RPMI7951 (cell line): ENCODE measurements at regions not wholly inside any gene's neighbourhood (a gene's known extent, or its start where the extent isn't known, plus 50 kb on each side); places are given as distances from the start of the nearest gene placed in this dataset.

Source experiments
- DNase-seq: peaks from one replicate; pipeline ENCODE4 v3.0.0-alpha.2; 2012; ENCODE audit warnings: low read depth

DNA sequence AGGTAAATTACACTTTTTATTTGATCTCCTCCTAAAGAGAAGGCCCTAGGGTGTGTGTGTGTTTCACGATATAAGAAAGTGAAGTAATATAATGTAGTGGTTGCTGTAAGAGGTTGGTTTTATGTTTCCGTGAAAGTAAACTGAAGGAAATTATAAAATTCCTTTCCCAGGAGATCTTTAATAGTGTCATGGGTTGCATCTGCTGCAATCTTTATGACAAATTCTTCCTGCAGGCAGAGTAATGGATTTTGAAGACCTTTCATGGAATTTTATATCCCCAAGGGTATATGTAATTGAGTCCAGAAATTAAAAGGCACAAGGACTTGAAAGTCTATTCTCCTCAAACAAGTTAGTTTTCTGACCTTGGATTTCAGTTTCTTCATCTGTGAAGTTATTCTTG, 538.6 kb downstream of the ANKRD50 start:
- DNase-seq, result no peak

DNA sequence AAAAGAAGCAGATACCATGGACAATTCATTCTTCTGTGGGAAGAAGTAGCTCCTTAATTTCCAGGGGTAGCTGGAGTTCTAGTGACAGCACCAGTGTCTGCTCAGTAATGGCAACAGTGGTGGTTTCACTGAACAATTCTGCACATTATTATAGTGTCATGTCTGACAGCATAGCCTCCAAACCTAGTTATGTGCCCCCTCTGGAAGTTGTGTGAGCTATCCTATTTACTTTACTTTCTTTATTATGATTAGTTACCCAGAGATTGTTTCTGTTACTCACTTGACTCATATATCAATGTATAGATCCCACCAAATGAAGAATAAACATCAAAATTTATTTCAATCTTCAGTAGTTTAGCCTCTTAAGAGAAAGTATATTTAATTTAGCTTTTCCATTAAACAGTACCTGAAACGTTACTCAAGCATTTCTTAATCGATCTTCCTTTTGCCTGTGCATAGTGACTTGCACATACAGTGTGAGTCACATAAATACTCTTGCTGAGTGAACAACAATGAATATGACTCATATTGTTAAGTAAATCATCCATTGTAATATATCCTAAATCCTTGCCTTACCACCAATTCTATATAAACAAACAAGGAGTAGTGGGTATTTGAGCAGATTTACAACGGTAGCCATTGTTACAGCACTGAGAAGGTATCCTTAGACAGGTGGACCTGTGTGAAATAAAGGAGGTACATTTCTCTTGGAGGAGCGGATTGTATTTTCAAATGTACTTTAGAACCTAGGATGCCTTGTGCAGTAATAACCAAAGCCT, 534.7 kb downstream of the ANKRD50 start:
- DNase-seq, result peak; percentile 64

DNA sequence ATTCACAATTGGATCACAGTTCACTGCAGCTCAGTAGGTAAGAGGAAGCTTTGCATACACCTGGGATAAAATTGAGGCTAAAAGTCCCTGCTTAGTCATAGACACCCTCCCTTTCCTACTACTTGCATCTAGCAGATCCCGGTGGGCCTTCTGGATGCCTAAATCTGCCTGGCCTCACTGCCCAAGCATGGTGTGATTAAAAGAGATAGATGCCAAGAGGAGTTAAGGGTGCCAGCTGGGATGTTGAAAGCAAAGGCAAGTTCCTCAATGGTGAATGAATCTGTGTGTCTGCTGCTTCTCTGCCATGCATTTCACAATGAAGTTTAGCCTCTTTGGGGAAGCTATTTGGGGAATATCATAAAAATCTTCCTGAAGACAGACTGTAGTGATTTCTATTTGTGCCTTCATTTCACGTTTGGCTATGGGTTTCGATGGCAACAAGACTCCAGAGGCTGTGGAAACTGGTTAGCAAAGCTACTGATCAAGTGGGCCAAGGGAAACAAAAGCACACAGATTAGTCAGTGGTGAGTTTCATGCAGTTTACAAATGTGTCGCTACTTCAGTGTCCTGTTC, 534.0 kb downstream of the ANKRD50 start:
- DNase-seq, result no peak

DNA sequence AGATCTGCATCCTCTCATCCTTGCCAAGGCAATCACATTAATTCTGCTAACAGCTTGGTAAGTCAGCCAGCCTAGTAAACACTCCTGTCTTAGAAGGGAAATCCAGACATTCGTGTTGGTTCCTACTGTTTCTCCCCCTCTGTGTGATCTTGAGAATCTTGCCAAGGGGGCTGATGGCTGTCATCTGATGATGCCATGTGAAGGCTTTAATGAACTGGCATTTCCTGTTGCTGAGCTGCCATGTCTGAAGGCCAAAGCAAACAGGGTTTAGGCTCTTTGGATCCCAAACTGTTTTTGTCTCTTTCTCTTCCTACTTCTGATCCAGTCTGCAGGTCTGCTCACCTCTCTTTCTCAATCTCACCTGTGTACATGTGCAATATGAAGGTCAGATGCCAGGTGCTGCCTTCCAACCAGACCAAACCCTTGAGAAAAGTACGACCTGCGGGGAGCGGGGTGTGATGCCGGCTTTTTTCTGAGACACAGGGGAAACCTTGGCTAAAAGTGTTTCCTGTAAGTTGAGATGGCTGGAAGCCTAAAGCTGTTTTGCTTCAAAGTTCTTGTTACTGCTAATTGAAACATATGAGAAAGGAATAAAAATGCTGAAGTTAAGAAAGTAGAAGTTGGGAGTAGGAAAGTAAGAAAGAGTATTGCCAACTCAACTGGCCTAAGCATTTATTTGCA, 532.9 kb downstream of the ANKRD50 start:
- DNase-seq, result no peak

DNA sequence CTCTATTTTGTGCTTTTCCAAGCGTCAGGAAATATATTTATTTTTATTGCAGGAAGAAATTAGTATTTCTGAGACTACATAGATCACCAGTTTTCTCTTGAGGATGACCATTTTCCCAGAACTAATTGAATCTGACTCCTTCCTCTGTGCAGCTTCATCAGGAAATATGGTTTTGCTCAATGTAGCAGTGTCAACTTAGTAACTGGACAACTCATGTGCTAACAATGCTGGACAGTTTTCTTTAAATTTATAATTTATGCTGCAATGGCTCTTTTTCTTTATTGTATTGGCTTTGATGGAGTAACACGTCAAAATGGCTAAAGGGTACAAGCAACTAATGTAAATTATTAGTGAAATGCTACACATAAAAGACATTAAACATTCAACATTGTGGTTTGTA, 531.5 kb downstream of the ANKRD50 start:
- no peak for DNase-seq

DNA sequence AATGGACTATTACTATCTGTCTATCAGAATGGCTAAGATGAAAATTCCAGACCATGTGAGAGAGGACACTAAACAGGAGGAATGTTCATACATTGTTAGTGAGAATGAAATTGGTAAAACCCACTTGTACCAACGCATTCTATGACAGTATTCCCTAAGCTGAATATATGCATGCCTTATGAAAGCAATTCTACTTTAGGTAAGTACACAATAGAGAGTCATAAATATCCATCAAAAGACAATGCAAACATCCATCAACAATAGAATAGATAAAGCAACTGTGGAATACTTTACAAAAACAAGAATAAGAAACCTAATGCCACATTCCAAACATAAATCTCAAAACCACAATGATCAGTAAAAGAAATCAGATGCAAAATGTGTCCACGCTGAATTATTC, 529.3 kb downstream of the ANKRD50 start:
- no peak for DNase-seq

DNA sequence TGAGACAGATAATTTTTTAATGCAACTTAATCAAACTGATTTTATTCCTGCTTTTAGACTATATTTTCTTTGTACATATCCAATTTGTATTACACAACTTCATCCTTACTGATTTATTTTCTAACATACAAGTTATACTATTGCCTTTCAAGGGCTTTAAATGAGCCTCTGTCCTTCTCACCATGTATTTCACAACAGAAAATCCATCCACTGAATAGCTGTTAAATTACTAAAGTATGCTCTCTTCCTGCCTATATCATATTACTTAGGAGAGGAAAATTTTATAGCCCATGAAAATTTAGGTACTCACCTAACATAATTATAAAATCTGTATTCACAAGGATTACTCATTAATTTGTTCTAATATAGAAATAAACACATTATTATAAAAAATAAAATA, 528.6 kb downstream of the ANKRD50 start:
- no peak for DNase-seq

DNA sequence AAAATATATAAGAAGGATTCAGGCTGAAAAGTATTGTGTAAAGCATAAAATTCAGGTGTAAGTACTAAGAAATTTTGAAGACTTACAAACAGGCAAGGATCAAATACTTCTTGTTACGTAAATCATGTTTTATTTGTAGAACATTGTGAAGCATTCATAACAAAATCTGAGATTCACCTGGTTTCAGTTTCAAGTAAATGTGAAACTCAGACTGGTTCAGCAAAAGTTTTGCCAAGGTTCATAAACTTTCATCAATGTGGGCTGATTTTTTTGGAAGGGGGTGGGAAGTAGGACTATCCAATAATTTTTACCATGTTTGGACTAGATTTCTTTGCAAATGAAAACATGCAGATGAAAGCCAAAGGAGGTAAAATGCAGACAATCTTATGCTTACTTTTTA, 527.7 kb downstream of the ANKRD50 start:
- DNase-seq, result no peak

DNA sequence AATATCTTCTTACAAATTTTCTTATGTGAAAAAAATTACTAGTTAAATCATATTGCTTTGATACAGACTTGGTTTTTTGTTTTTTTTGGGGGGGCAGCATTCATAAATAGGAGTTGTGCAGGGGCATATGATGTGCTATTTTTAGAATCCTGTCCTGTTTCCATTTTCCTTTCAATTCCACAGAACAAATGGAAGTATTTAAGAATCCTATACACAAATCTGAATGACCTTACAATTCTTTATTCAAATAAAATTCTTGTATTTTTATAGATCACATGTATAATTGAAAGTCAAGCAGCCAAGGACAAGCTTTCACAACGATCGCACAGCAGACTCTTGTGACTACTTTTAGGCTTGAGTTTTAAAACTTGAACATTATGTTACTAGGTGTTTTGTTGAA, 523.9 kb downstream of the ANKRD50 start:
- no peak for DNase-seq

DNA sequence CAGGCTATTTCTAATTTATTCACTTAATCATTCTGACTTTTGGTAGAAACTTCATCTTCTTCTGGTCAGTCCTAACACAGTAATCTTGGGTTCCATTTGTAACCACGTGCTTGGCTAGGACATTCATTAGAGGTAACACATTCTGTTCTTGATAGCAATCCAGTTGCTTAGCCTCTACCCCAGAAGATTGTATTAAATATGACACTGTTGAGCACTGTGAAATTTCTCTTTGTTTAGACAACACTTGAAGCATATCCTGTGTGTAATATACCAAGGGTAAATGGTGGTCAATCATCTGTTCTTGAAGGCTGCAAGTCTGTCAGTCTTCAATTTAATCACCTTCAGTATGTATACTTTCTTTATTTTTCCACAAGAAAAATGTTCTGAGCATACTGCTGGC, 523.0 kb downstream of the ANKRD50 start:
- no peak for DNase-seq

DNA sequence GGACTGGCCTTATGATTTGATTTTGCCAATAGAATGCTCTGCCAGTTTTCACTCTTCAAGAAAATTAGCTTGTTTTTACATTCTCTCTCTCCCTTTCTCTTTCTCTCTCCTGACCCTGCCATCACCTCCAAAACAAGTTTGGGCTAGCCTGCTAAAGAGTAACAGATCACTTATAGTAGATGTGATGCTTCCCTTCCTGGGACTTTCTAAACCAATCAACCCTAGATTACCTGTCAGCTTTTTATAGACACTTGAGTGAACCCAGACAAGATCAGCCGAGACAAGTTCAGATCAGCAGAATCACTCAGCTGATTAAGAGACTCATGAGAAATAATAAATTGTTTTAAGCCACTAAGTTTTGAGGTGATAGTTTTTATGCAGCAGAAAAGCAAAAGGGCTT, 521.2 kb downstream of the ANKRD50 start:
- no peak for DNase-seq

DNA sequence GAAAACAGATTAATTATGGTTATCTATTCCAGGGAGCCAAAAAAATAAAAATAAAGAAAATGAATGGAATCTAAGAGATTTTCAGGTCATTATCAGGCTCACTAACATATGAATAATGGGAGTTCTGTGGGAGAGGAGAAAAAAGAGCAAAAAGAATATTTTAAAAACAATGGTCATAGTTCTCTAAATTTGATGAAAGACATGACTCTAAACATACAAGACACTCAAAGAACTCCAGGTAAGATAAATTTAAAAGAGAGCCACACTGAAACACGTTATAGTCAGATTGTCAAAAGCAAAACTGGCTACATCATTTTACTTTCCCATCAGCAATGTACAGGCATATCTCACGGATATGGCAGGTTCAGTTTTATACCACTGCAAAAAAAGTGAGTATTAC, 520.0 kb downstream of the ANKRD50 start:
- DNase-seq, result no peak

DNA sequence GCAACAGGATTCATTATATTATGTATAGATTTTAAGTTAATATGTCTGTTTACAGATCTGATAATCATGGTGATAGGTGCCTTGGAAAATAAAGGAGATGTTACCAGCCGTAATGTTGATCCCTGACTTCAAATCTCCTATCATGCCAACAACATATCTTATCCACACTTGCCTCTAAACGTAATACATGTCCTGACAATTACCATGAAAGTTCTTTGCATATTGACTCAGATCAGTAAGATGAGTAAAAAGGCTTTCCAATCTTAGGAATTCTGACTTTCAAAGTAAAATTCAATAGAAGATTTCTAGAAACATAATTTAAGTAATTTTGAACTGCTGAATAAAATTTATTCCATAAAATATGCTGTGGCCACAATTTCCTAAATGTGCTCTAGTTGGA, 513.3 kb downstream of the ANKRD50 start:
- no peak for DNase-seq

DNA sequence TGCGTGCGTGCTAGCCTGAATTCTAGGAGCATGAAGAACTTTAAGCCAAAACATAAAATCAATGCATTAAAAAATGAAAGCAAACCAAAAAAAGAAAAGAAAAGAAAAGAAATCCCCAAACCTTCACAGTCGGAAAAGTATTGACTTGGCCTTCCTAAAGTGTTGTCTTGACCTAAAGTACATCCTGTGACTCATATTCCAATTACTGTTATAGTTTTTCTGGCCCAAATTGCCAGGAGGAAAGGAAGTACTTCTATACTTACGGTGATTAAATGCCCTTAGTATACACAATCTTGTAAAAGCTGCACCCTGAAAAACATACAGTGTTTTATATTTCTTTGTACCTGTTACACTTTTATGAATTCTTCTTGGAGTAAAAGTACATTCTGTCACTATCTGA, 512.8 kb downstream of the ANKRD50 start:
- DNase-seq, result peak; percentile 75

DNA sequence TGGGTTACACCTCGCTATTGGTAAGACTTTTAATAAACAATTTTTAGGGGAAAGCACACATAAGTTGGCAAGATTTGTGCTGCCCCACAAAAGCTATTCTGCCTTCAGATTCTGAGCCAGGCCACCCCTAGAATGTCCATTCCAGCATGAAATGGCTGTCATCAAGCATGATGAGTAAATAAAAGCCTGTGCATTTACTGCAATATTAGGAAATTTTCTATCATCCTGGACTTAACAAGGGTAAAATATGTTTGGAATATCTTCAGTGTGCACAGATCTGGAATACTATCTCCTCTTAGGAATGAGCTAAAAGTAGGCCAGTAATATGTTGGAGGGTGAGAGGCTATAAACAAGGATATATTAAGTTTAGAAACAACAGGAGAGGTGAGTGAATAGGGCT, 510.9 kb downstream of the ANKRD50 start:
- no peak for DNase-seq

DNA sequence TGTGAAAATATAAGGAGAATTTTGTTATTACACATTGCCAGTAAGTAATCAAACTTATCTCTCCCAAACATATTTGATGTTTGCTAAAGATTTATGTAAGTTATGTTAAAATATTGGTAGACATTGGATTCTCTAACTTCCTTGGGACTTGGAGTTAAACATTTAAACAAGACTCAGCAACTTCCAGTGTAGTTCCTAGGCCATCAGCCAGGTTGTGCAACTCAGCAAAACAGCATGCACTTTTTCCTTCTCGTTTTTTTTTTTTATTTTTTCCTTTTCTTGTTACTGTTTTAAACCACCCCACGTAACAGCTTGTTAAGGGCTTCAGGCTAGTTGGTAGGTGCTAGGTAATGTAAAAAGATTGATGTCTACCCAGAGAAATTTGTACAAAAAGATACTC, 510.4 kb downstream of the ANKRD50 start:
- DNase-seq, result no peak

DNA sequence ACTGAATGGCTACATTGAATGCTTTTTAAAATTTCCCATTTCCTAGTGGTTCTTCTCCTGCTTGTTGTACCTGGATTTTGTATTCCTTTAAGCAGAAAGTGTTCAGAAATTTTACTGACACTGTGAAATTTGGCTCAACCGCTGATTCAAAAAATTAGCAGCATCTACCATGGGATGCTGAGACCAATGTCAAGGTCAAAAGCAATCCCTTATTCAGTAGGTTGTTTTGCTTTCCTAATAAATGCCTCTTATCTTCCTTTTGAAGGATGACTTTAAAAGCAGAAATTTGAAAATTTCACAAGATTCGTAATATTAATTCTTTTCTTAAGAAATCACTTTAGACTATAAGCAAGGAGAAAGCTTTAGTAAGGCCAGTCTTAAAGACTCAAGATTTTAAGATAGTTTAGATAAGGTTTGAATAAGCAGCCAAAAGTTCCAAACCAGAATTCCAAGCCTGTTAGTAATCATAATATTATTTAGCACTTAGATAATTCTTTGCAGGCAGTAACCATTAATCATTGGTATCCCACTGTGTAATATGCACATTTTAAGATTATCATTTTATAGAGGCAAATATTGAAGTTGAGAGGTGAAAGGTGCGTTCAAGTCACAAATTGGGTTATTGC, 508.8 kb downstream of the ANKRD50 start:
- peak; percentile 22 for DNase-seq

DNA sequence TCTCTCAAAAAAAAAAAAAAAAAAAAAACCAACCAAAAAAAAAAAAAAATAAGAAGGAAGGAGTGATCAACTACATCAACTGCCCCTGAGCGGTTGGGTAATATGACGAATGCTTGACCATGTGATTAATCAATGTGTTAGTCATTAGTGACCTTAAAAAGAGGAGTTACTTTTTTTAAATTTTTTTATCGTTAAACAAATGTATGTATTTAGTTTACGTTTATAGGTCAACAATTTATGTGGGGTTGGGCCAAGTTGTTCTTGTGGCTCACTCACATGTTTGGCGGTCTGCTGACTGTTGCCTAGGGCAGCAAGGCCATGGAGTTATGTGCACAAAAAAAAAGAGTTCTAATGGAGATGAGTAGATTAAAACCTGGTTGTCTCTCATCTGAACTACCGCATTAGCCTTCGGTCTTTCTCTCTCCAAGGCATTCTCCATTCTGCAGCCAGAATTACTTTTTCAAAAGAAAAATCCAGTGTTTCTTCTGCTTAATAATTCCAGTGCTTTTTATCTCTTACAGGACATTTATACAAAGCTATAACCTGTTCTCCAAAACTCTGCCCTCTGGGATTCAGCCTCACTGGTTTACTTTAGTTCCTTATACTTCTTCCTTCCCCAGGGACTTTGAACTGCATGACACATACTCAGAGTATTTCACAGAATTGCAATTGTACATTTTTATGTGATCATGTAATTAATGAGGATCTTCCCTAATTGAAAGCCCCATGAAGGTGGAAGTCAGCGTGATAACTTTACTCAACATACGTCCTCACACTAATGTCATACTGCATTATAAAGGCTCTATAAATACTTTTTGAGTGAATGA, 505.5 kb downstream of the ANKRD50 start:
- DNase-seq, result peak; percentile 75

DNA sequence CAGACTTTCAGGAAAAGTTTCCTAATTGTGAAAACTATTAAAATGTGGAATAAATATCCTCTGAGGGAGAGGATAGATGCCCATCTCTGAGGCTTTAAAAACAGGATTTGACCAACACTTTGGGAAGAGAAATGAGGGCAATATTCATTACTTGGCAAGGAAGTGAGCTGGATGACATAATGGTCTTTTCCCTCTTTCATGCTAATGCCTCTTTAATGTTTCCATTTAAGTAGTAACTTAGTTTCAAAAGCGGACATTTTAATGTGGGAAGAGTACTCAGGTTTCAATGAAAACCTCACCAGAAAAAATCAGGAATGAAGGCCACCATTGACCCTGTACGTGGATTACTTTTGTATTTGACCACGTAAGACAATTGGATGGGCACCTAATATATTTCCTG, 503.3 kb downstream of the ANKRD50 start:
- DNase-seq, result no peak

DNA sequence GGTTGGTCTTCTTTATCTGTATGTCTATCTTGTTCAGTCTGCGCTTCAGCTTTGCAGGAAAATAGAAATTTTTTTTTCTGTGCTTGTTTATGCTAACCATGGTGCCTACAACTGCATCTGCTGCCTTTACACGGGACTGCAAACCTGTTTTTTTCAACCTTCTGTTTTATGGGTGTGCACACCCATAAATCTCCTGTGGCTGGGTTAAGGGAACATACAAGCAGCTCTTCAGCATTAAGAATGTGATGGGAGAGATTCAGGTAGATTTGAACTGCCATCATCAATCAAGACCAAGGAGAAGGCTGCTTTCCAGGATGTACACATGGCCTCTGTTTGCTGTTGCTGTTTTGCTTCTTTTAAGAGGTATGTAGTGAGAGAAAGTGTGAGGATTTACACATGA, 502.9 kb downstream of the ANKRD50 start:
- no peak for DNase-seq

DNA sequence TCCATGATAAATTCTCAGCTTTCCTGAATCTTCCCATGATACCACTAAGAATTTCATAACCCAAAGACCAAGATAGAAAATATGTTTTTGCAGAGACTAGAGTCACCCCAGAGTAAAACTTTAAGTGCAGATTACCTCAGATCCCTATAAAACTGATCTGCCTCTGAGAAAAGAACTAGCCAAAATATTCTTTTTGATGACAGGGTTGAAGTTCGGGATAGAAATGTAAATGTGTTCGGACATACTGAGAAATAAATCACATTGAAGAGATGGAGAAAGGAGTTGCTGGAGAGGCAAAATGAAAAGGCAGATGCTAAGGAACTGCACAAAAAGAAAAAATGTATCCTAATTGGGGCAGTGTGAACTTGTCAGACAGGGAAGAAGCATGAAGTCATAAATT, 501.8 kb downstream of the ANKRD50 start:
- no peak for DNase-seq
